Inferior parietal cortex (tissue), 1 donor: ENCODE measurements at regions not wholly inside any gene's neighbourhood (a gene's known extent, or its start where the extent isn't known, plus 50 kb on each side); places are given as distances from the start of the nearest gene placed in this dataset.
"Not testable (repeated sequence)": the region's sequence is repeated elsewhere in the genome, so short reads cannot be mapped to it uniquely, and the experiment has no call there.

Experiments
- DNase-seq: peaks from one replicate; pipeline ENCODE4 v3.0.0-alpha.2; 2016; ENCODE audit errors: extremely low spot score

DNA sequence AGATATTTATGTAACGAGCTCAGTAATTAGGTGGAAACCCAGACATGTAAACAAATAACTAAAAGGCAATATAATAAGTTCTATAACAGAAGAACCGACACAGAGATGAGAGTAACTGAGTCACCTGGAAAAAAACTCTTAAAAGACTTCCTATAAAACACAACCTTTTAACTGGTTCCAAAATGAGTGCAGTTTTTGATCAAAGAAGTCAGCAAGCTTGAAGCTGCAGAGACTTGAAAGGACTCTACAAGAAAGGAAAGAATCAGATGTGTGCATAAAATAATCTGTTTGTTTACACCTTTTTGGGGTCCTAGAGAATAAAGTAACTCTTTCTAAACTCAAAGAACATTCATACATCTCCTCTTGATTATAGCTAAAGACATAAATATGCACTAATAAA is 560.4 kb upstream of the CCDC54 start:
- no peak for DNase-seq

DNA sequence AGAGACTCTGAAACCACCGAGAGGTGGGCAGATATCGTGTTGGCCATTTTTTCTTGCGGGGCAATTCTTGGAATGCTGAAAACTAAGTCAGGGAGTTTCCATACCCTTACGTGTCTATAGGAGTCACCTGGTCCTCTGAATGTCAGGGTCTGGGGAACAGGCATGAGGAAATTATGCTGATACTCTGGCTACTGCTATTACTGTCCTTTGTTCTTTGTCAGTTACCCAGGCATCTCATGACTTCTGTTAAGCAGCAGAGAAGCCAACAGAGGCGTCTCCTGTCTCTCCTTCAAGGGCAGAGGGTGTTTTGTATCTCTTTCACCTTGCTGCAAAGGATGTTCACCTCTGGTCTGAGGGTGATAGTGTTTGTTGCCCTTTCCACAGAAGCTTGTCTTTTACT is 559.5 kb upstream of the CCDC54 start:
- no peak for DNase-seq

DNA sequence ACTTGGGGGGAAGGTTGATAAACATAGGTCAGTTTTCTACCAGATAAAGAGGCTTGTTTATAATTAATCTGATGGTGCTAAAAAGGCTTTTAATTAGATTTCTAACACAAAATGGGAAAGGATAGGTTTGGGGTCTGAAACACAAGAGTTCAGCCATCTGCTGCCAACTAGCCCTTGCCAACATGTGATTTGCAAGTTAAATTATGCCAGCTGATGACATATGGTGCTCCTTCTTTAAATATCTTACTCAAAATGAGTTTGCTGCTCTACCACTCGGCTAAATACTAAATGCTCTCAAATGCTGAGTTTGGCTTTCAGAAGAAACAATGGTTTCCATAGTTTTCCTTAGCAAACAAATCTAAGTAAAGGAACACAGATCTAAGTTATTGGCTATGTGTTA is 557.8 kb upstream of the CCDC54 start:
- no peak for DNase-seq

DNA sequence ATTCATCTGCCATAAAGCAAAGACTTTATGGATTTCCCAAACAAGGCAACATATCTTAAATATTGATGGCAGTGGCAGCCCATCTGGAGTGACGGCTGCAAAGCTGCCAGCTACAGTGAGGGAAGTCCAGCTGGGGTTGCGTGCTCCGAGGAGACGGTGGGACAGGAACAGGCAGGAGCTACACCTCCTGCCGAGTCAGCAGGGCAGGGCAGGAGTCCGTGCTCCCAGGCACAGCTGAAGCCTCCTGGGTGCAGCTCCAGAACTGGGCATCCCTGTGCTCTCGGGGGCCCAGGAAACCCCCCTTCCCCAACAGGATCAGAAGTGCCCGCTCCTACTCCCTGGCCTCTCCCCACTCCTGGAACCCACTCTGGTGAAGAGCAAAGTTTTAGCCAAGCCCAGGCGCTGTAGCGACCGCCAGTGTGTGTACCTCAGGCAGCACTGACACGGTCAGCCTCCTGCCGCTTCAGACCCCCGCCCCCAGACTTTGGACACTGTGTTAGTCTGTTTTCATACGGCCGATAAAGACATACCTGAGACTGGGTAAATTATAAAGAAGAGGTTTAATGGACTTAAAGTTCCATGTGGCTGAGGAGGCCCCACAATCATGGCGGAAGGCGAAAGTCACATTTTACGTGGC is 556.4 kb upstream of the CCDC54 start:
- no peak for DNase-seq

DNA sequence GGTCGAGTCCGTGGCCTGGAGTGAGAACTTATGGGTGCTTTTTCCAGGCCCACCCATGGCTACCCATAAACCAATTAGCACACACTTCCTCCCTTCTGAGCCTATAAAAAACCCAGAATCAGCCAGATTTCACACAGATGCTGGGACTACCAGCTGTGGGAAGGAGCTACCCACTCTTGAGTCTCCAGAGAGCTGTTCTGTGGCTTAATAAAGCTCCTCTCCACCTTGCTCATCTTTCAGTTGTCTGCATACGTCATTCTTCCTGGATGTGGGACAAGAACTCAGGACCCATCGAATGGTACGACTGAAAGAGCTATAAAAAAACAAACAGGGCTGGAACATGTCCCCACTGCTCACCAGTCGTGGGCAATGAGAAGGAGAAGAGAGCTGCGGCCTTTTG is 555.4 kb upstream of the CCDC54 start:
- no peak for DNase-seq

DNA sequence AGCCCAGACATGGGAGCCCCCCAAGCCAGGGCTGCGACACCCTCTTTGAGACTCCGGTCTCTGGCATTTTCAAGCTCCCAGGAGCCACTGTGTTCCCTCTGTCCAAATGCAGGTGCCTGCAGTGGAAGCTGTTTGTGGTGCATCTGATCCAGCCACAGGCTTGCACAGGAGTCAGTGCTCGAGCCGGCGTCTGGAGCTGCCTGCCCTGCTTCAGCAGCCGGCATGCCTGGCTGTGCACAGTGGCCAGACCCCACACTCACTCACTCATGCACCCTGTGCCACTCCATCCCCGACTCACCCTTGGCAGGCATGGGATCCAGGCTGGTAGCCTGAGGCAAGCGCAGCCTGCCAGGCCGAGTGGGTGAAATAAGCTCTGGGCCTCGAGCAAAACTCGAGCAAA is 555.0 kb upstream of the CCDC54 start:
- no peak for DNase-seq

DNA sequence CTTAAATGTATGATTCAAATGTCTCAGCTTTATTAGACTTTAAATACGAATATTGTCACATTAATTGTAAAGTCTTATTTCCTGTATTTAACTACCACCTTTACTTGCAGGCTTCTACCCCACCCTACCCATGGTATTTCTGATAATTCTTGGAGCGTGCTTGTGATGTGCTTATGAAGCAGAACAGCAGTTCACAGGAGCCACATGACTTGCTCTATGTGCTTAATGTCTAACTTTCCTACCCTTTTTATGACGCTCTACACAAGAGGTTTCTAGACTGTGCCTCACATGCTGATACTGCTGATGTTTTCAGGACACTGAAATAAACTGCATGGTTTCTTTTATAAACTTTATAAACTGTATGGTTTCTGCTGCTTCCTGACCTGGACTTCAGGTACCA is 553.5 kb upstream of the CCDC54 start:
- DNase-seq: no peak

DNA sequence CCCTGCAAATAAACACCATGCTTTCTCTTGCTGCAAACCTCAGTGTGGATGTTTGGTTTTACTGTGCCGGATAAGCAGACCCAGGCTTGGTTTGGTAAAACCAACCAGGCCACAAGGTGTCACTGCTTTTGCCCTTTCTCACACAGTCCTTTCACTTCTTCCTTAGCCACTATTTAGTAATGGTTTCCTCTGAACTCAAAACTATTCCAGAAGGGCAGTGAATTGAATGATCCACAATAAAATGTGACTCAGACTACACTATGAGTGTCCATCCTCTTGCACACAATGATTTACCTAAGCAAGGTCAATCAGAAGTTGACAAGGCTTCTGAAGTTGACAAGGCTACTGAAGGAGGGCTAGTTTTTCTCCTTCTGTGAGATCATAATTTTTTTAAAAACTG is 552.4 kb upstream of the CCDC54 start:
- DNase-seq: no peak

DNA sequence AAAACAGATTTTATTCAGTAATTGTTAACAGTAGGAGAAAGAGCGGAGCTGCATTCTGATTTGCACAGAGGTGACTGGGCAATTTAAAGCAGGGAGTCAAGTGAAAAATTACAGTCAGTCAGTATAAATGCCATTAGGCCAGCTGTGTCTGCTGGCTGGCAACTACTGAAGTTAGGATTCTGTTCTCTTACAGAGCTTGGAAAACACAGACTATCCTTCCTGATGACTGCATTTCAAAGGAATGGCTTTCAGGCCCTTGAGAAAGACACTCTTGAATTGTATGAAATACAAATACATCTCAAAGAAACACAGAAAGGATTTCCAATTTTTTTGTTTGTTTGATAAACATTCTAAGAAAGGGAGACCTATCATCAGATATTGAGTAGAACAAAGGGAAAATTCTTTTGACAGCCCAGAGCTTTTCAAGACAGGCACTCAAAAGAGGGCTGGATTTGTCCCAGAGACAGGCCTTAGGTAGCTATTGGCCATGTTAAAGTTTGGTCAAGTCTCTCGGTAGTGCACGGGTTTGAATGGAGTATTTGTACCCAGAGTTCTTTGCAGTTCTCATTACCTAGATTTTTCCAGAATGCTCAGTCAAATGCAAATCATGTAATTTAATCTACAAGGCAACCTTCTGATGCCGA is 551.2 kb upstream of the CCDC54 start:
- DNase-seq: no peak

DNA sequence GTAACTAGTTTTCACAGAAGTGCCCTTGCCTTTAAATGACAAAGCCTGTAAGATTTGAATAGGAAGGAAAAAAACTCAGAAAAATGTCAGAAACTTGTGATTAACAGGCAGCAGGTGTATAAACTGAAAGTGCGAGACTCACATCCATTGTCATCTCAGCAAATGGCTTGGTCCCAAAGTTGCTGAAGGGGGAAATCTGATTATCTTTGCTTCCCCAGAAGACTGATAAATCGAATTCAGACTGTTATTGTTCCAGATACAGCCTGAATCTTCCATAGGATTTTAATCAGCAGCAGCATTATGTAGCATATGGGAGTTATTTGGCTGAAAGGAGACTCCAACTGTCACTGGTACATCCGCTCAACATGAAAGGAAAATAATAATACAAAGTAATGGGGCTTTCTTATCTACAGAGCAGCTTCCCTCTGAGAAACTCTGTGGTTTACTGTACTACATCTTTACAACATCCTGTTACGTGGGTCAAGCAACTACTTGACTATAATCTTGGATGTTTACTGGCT is 550.4 kb upstream of the CCDC54 start:
- no peak for DNase-seq

DNA sequence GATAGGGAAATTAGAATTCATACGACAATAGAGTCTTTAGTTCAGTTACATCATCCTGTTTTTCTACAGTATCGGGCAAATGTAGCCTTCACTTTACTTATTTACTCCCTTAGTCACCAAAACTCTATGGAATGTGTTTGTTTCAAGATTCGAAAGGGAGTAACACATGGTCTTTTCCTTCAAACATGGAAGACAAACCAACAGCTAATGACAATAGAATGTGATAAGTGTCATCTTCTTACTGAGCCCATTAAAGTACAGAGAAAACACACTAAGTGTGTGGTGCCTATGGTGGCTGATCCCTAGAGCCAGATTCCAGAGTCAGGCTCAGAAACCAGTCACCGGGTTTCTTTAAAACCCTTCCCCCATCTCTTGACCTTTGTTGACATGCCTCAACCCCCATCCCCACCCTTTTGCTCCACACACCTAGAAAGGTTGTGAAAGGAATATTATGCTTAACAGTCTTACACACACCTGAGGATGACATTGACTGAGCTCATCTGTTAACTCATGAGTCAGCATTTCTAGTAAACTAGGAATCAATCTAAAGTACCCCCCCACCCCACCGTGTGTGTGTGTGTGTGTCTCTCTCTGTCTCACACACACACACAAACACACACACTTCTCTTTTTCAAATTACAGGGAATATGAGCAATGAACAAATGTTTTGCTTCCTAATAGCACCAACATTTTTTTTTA is 549.6 kb upstream of the CCDC54 start:
- DNase-seq: no peak

DNA sequence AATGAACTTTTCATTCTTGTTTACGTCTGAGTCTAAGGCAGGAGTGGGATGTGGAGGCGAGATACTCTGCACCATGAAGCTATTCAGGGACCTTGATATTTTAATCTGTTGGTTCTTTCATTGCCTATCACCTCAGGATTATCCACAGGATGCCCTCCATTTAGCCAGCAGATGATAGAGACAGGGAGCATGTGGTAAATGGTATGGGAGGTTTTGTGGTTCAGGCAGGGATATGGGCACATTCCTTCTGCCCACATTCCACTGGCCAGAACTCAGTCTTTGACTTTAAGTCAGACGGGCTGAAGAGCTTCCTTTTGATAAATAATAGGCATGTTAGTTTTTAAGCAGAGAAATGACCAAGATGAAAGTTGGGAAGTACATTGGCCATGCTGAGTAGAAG is 548.0 kb upstream of the CCDC54 start:
- no peak for DNase-seq

DNA sequence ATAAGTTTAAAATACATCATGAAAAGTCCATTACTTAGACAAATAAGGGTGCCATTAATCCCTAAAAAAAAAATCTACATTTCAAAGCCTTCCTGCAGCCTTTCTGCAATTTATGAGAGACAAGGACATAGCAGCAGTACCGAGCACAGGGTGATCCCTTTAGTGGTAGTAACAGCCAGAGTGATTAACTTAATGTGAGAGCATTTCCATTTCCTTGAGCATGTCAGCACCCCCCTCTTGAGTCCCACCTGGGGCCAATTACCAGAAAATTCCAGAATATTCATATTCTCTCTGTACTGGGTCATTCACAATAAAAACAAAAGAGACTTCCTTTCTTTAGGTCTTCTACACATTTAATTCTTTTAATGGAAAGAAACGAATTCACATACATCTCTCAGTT is 546.9 kb upstream of the CCDC54 start:
- no peak for DNase-seq

DNA sequence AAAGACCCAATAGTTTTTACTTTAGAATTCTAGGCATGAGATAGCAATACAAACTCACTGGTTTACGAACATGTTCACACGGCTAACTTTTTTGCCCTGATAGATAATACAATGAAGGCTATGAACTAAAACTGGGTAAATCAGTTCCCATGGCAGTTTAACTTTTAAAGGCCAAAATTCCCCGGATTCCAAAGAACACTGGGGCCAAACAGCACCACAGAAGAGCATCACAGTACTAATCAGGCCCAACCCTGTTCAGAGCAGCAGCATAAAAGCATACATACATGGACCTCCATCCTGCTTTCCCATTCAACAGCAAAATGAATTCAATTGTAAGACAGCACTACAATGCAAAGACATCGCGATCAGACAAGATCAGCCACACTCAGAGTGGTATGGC is 540.3 kb upstream of the CCDC54 start:
- DNase-seq: no peak

DNA sequence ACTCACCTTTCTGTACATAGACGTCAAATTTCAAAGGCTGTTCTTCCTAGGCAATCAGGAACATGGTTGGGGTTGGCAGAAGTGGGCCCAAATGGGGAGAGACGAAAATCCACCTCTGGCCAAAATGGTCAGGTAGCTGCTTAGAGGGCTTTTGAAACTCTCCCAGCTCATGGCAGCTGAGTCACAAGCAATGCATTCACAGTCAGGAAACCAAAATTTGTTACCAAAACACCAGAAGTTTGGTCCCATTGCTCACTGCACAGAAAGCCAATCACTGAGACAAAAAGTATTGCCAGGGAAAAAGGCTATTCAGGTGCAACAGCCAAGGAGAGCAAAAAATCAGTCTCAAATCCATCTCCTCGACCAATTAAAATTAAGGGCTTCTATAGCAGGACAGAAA is 539.6 kb upstream of the CCDC54 start:
- DNase-seq: no peak

DNA sequence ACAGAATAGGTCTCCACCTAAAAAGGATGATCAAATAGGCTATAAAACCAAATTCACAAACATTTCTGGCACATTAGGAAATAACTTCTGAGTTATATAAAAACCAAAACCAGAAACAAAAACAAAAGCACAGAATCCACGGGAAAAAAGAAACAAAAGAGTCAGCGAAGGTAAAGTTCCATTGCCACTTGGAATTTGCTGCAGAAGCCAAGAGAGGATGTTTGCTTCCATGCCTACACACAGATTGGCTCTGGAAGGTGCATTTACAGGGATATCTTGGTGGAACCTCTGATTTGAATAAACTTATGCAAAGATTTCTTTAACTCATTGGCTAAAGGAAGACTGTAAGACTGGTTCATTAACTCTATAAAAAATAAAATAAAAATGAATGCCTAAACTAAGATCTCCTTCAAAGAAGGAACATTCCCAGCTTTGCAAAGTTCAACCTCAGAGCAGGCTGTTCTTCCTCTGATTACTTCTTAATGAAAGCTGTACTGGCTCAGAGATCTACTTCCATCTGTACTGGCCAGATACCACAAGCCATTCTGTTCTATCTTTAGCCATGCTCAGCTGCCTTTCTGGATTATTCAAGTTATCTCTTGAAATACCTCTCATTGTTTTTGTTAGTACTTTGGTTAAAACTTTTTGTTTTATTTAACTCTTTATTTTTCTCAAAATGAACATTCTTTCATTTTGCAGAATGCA is 537.5 kb upstream of the CCDC54 start:
- no peak for DNase-seq

DNA sequence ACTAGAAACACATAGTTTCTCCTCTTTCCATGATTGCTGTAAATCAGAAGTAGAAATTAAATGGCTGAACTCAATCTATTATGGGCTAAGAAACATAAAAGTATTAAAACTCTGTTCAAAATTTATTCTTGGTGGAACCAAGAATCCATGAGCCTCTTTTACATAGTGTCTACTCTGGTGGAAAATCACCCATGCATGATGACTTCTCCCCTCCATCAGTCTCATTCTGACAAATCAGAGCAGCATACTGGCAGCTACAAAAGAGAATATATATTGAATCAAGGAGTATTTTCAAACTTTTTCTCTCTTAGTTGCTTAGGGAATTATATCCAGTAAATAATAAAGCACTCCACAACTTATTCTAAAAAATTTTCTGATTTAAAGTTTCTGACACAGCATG is 536.9 kb upstream of the CCDC54 start:
- no peak for DNase-seq

DNA sequence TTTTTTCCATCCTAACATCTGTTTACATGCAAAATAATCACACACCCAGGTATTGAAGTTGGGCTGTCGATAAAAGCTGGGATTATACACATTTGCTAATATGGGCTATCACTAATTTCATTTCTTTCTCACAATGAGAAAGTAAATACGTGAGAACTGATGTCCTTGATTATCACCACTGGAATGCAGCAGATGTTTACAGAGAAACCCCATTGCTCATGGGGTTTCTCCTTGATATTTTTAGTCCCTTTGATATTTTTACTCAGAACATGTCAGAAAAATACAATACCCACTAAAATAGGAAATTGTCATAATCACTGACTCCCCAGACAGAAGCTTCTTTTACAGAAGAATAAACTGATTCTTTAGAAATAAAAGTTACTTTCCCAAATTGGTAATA is 535.1 kb upstream of the CCDC54 start:
- DNase-seq: no peak

DNA sequence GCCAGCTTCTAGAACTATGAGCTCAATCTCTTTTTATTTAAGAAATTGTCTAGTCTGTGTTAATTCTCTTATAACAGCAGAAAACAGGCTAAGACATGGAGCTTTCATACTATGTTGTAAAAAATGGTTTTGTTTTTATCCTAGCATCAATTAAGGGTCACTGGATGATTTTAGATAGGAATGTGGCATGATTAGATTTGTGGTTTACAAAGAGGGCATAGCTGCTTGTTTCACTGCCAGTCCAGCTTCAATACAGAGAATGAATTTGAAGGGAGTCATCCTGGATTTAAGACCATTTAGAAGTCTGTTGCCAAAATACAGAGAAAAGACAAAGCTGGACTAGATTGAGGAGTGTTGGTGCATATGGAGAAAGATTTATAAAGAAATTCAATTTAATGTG is 532.6 kb upstream of the CCDC54 start:
- DNase-seq: no peak

DNA sequence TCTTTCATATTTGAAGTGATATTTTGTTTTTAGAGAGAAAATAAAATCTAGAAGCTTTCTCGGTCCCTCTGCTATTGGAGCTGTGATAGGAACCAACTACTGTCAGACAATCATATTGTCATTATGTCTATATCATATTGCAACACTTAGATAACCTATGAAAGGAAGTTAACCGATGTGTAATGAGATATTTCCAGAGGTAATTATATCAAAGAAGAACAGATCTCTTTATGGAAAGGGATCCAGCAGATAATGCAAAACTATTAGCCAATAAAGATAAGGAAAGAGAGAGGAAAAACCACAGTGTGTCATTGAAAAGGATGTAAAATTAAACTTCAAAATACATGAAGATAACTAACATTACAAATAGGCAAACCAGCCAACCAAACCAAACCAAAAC is 529.1 kb upstream of the CCDC54 start:
- no peak for DNase-seq

DNA sequence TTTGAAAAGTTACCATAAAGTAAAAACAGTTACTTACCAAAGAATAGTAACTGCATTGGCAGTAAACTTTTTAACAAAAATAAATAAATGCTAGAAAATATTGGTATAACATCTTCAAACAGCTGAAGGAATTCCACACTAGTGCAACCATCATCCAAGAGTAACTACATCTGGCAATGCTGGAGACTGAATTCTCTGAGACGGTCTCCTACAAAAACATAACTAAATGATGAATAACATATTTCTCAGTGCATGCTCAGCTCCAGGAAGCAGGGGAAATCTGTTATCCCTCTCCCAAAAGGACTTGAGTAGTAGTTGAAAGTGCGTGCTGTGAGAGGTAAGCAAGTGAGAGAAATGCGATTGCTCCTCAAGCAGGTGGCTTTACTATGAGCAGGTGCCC is 526.8 kb upstream of the CCDC54 start:
- DNase-seq: no peak

DNA sequence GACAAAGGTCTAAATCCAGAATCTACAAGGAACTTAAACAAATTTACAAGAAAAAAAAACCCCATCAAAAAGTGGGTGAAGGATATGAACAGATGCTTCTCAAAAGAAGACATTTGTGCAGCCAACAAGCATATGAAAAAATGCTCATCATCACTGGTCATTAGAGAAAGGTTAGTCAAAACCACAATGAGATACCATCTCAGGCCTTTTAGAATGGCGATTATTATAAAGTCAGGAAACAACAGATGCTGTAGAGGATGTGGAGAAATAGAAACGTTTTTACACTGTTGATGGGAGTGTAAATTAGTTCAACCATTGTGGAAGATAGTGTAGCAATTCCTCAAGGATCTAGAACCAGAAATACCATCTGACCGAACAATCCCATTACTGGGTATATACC is 518.9 kb upstream of the CCDC54 start:
- not testable (repeated sequence) for DNase-seq

DNA sequence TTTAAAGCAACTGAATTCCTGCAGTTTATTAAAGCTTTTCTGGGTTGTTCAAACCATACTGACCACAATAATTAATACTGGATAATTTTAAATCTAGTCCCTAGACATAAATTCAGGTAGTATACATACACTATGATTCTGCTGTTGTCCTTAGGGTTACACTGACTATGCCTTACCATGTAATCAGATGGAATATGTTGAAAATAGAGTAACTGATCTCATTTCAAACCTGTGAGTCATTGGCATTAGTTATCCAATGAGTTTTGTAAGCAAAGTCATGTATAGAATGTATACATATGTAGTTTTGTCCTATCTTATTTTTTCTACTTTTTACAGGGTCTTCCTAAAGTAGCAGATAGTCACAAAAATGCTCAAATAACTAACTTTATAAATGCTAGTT is 517.1 kb upstream of the CCDC54 start:
- DNase-seq: no peak
